ENCODE measurements at regions not wholly inside any gene's neighbourhood (a gene's known extent, or its start where the extent isn't known, plus 50 kb on each side); places are given as distances from the start of the nearest gene placed in this dataset.

DNA sequence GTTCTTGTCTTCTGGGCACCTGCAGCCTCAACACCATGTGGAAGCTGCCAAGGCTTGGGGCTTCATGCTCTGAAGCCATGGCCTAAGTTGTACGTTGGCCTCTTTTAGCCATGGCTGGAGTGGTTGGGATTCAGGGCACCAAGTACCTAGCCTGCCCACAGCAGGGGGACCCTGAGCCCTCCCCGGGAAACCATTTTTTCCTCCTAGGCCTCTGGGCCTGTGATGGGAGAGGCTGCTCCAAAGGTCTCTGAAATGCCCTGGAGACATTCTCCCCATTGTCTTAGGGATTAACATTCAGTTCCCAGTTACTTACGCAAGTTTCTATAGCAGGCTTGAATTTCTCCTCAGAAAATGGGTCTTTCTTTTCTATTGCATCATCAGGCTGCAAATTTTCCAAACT, 269.3 kb downstream of the NAP1L3 start:
- H3K27me3 ChIP-seq (ENCODE audit: insufficient read depth, low read depth, low read length): no peaks in the 10 kb centered on the region
- no peak overlapping the region for H3K4me3 ChIP-seq (ENCODE audit: low read length)
- H3K36me3 ChIP-seq (ENCODE audit: insufficient read depth, low read length): no peaks in the 10 kb centered on the region
- no peak overlapping the region for H3K9ac ChIP-seq (ENCODE audit: low read length)
- no peaks in the 10 kb centered on the region for H3K9me3 ChIP-seq (ENCODE audit: low read length)
- no peaks in the 10 kb centered on the region for H3F3A ChIP-seq (ENCODE audit: insufficient read depth, low read length, poor library complexity, severe bottlenecking)
- no peaks in the 10 kb centered on the region for H3K9me2 ChIP-seq (ENCODE audit: insufficient read depth, low read length)
- no peak for TF ChIP-seq CTCF (IDR thresholded peaks at IDR 0.05; ENCODE audit: poor library complexity, severe bottlenecking)
- no peak for TF ChIP-seq EZH2 (IDR thresholded peaks at IDR 0.05; ENCODE audit: borderline replicate concordance, insufficient read depth, low read length, poor library complexity, severe bottlenecking)
- no peak for TF ChIP-seq POLR2AphosphoS5 (IDR thresholded peaks at IDR 0.05)
- TF ChIP-seq RAD21 (conservative IDR thresholded peaks at IDR 0.05): no peak
- TF ChIP-seq, protein P1, sequence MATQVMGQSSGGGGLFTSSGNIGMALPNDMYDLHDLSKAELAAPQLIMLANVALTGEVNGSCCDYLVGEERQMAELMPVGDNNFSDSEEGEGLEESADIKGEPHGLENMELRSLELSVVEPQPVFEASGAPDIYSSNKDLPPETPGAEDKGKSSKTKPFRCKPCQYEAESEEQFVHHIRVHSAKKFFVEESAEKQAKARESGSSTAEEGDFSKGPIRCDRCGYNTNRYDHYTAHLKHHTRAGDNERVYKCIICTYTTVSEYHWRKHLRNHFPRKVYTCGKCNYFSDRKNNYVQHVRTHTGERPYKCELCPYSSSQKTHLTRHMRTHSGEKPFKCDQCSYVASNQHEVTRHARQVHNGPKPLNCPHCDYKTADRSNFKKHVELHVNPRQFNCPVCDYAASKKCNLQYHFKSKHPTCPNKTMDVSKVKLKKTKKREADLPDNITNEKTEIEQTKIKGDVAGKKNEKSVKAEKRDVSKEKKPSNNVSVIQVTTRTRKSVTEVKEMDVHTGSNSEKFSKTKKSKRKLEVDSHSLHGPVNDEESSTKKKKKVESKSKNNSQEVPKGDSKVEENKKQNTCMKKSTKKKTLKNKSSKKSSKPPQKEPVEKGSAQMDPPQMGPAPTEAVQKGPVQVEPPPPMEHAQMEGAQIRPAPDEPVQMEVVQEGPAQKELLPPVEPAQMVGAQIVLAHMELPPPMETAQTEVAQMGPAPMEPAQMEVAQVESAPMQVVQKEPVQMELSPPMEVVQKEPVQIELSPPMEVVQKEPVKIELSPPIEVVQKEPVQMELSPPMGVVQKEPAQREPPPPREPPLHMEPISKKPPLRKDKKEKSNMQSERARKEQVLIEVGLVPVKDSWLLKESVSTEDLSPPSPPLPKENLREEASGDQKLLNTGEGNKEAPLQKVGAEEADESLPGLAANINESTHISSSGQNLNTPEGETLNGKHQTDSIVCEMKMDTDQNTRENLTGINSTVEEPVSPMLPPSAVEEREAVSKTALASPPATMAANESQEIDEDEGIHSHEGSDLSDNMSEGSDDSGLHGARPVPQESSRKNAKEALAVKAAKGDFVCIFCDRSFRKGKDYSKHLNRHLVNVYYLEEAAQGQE (IDR thresholded peaks at IDR 0.05; ENCODE audit: borderline replicate concordance): no peak
- TF ChIP-seq EP300 (conservative IDR thresholded peaks at IDR 0.05; ENCODE audit: poor library complexity, severe bottlenecking): no peak
- TF ChIP-seq MXI1 (conservative IDR thresholded peaks at IDR 0.05; ENCODE audit: poor library complexity, severe bottlenecking): no peak
- TF ChIP-seq SMC3 (conservative IDR thresholded peaks at IDR 0.05; ENCODE audit: poor library complexity): no peak
- TF ChIP-seq TAF1 (IDR thresholded peaks at IDR 0.05; ENCODE audit: low read depth): no peak
- H3K4me2 ChIP-seq (ENCODE audit: low read length): no peak overlapping the region
- no peak overlapping the region for H2AFZ ChIP-seq (ENCODE audit: low read depth, low read length)
- no peaks in the 10 kb centered on the region for H3K79me2 ChIP-seq (replicated peaks; ENCODE audit: insufficient read depth, low read length)
- no peaks in the 10 kb centered on the region for H4K20me1 ChIP-seq (ENCODE audit: insufficient read depth)
- no peak overlapping the region for H3K27ac ChIP-seq (ENCODE audit: low read length)

GRCh38 chrX:93354651-93355050, 318.7 kb downstream of the NAP1L3 start:
- TF ChIP-seq MXI1 (conservative IDR thresholded peaks at IDR 0.05; ENCODE audit: poor library complexity, severe bottlenecking) (no peak), TAF1 (IDR thresholded peaks at IDR 0.05; ENCODE audit: low read depth) (no peak), CTCF (IDR thresholded peaks at IDR 0.05; ENCODE audit: poor library complexity, severe bottlenecking) (no peak), EZH2 (IDR thresholded peaks at IDR 0.05; ENCODE audit: borderline replicate concordance, insufficient read depth, low read length, poor library complexity, severe bottlenecking) (no peak), RAD21 (conservative IDR thresholded peaks at IDR 0.05) (no peak), POLR2AphosphoS5 (IDR thresholded peaks at IDR 0.05) (no peak), SMC3 (conservative IDR thresholded peaks at IDR 0.05; ENCODE audit: poor library complexity) (no peak), EP300 (conservative IDR thresholded peaks at IDR 0.05; ENCODE audit: poor library complexity, severe bottlenecking) (no peak)
- TF ChIP-seq, protein P1 (IDR thresholded peaks at IDR 0.05; ENCODE audit: borderline replicate concordance): no peak
- Histone ChIP-seq H4K20me1 (ENCODE audit: insufficient read depth) (no peaks in the 10 kb centered on the region), H3K27me3 (ENCODE audit: insufficient read depth, low read depth, low read length) (no peaks in the 10 kb centered on the region), H3K9me2 (ENCODE audit: insufficient read depth, low read length) (no peaks in the 10 kb centered on the region), H3K4me2 (ENCODE audit: low read length) (no peak overlapping the region), H3K9ac (ENCODE audit: low read length) (no peak overlapping the region), H3K27ac (ENCODE audit: low read length) (no peak overlapping the region), H3K9me3 (ENCODE audit: low read length) (no peaks in the 10 kb centered on the region), H3F3A (ENCODE audit: insufficient read depth, low read length, poor library complexity, severe bottlenecking) (no peaks in the 10 kb centered on the region), H3K79me2 (replicated peaks; ENCODE audit: insufficient read depth, low read length) (no peaks in the 10 kb centered on the region), H3K4me3 (ENCODE audit: low read length) (no peak overlapping the region), H2AFZ (ENCODE audit: low read depth, low read length) (no peak overlapping the region), H3K36me3 (ENCODE audit: insufficient read depth, low read length) (no peaks in the 10 kb centered on the region)

All from neural cell (in vitro differentiated cells).